ENCODE measurements at regions not wholly inside any gene's neighbourhood (a gene's known extent, or its start where the extent isn't known, plus 50 kb on each side); places are given as distances from the start of the nearest gene placed in this dataset.
"Not testable (repeated sequence)": the region's sequence is repeated elsewhere in the genome, so short reads cannot be mapped to it uniquely, and the experiment has no call there.

DNA sequence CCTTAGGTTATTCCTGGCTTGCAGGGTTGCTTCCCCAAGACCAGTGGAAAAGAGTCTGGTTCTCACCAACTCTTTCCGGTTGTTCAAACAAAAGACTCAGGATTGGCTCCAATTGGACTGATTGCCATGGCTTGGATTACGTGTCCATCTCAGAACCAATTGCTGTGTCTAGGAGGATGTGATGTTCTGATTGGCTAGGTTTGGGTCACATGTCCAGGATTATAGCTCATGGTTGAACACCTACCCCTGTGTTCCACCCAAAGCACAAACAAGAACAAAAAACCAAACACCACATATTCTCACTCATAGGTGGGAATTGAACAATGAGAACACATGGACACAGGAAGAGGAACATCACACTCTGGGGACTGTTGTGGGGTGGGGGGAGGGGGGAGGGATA, 116.0 kb downstream of the C12orf75 start:
- TF ChIP-seq, protein P1, sequence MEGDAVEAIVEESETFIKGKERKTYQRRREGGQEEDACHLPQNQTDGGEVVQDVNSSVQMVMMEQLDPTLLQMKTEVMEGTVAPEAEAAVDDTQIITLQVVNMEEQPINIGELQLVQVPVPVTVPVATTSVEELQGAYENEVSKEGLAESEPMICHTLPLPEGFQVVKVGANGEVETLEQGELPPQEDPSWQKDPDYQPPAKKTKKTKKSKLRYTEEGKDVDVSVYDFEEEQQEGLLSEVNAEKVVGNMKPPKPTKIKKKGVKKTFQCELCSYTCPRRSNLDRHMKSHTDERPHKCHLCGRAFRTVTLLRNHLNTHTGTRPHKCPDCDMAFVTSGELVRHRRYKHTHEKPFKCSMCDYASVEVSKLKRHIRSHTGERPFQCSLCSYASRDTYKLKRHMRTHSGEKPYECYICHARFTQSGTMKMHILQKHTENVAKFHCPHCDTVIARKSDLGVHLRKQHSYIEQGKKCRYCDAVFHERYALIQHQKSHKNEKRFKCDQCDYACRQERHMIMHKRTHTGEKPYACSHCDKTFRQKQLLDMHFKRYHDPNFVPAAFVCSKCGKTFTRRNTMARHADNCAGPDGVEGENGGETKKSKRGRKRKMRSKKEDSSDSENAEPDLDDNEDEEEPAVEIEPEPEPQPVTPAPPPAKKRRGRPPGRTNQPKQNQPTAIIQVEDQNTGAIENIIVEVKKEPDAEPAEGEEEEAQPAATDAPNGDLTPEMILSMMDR (IDR thresholded peaks at IDR 0.05) = not testable (repeated sequence)
- TF ChIP-seq POLR2AphosphoS5 (IDR thresholded peaks at IDR 0.05) = not testable (repeated sequence)

All from esophagus muscularis mucosa (tissue), 3 donors.